ENCODE measurements at regions not wholly inside any gene's neighbourhood (a gene's known extent, or its start where the extent isn't known, plus 50 kb on each side); places are given as distances from the start of the nearest gene placed in this dataset.

DNA sequence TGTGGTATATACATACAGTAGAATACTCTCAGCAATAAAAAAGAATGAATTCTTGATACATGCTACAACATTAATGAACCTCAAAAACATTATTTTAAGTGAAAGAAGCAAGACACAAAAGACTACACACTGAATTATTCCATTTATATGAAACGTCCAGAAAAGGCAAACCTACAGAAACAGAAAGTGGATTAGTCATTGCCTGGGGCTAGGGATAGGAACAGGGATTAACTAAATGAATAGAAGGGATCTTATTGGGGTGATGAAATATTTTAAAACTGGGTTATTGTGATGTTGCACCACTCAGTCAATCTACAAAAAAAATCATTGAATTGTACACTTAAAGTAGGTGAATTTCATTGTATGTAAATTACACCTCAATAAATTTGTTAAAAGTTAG is 326.7 kb downstream of the PIK3R1 start:
- Histone ChIP-seq H3K4me2 (ENCODE audit: low read length) (no peak overlapping the region), H4K20me1 (ENCODE audit: insufficient read depth, low read length) (no peaks in the 10 kb centered on the region; the same call in 1 of the 2 replicates), H2AFZ (ENCODE audit: low read length) (no peak overlapping the region), H3K4me1 (ENCODE audit: insufficient read depth, low read length, severe bottlenecking) (no peaks in the 10 kb centered on the region), H3K9me3 (ENCODE audit: low read length) (no peaks in the 10 kb centered on the region), H3K9ac (ENCODE audit: low read length) (no peak overlapping the region), H3K36me3 (ENCODE audit: insufficient read depth, low read length) (no peaks in the 10 kb centered on the region), H3K27ac (ENCODE audit: low read depth, low read length, poor library complexity, severe bottlenecking) (no peak overlapping the region), H3K27me3 (ENCODE audit: insufficient read depth, low read length) (no peaks in the 10 kb centered on the region), H3K9me2 (ENCODE audit: low read depth, low read length) (no peaks in the 10 kb centered on the region), H3F3A (ENCODE audit: insufficient read depth, low read length) (no peaks in the 10 kb centered on the region), H3K79me2 (ENCODE audit: insufficient read depth, low read length) (no peaks in the 10 kb centered on the region), H3K4me3 (ENCODE audit: low read depth, low read length, poor library complexity, severe bottlenecking) (no peak overlapping the region)
- TF ChIP-seq, protein P1, sequence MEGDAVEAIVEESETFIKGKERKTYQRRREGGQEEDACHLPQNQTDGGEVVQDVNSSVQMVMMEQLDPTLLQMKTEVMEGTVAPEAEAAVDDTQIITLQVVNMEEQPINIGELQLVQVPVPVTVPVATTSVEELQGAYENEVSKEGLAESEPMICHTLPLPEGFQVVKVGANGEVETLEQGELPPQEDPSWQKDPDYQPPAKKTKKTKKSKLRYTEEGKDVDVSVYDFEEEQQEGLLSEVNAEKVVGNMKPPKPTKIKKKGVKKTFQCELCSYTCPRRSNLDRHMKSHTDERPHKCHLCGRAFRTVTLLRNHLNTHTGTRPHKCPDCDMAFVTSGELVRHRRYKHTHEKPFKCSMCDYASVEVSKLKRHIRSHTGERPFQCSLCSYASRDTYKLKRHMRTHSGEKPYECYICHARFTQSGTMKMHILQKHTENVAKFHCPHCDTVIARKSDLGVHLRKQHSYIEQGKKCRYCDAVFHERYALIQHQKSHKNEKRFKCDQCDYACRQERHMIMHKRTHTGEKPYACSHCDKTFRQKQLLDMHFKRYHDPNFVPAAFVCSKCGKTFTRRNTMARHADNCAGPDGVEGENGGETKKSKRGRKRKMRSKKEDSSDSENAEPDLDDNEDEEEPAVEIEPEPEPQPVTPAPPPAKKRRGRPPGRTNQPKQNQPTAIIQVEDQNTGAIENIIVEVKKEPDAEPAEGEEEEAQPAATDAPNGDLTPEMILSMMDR (IDR thresholded peaks at IDR 0.05; ENCODE audit: low read length) = no peak
- TF ChIP-seq EZH2 (IDR thresholded peaks at IDR 0.05; ENCODE audit: borderline replicate concordance, low read length) = no peak

DNA sequence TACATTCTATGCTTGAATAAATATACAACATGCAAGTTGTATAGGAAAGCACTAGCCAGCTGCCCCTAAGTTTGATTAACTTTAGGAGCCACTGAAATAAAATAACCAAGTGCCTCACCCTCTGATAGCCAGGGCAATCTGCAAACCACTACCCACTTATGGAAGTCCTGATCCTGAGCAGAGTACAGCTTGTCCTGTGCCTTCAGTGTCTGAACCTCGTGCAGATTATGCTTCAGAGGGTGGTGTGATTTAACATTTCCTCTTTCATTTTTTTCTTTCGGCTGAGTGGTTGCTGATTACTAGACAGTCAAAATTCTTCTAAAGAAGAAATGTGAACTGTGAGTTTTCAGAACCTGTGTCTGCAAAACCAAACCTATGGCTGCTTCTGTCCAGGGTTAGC is 327.7 kb downstream of the PIK3R1 start:
- Histone ChIP-seq H3K27ac (ENCODE audit: low read depth, low read length, poor library complexity, severe bottlenecking) (no peak overlapping the region), H3K4me2 (ENCODE audit: low read length) (no peak overlapping the region), H3K4me1 (ENCODE audit: insufficient read depth, low read length, severe bottlenecking) (no peaks in the 10 kb centered on the region)

DNA sequence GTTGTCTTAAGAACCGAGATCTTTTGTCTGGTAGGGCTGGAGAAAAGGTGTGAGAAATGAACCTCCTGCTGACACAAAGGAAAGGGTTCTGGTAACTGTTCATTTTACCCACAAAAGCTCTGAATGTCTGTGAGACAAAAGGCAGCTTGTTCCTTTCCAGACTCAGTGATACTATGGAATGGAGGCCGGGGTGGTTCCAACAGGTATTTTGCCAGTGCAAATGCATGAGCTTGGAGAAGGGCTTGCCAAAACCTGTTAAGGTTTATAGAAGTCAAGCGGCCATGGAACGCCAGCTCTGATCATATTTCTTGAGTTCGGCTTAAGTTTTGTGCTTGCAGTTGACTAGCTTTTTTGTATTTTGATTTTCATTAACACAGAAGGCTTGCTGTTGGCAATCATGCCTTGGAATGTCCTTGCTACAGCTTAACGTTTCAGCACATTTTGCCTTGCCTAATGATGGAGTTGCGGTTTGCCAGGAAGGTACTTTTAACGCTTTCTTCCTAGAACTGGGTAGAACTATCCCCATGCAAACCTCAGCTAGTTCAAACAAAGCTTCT is 328.6 kb downstream of the PIK3R1 start:
- Histone ChIP-seq H4K20me1 (ENCODE audit: insufficient read depth, low read length) (no peaks in the 10 kb centered on the region), H3K36me3 (ENCODE audit: insufficient read depth, low read length) (no peaks in the 10 kb centered on the region), H3F3A (ENCODE audit: insufficient read depth, low read length) (no peaks in the 10 kb centered on the region), H2AFZ (ENCODE audit: low read length) (no peak overlapping the region), H3K27ac (ENCODE audit: low read depth, low read length, poor library complexity, severe bottlenecking) (no peak overlapping the region), H3K9me2 (ENCODE audit: low read depth, low read length) (no peaks in the 10 kb centered on the region), H3K4me1 (ENCODE audit: insufficient read depth, low read length, severe bottlenecking) (no peaks in the 10 kb centered on the region), H3K4me3 (ENCODE audit: low read depth, low read length, poor library complexity, severe bottlenecking) (no peak overlapping the region), H3K9me3 (ENCODE audit: low read length) (no peaks in the 10 kb centered on the region), H3K27me3 (ENCODE audit: insufficient read depth, low read length) (no peaks in the 10 kb centered on the region), H3K9ac (ENCODE audit: low read length) (no peak overlapping the region), H3K79me2 (ENCODE audit: insufficient read depth, low read length) (no peaks in the 10 kb centered on the region), H3K4me2 (ENCODE audit: low read length) (no peak overlapping the region)
- TF ChIP-seq, protein P1 (IDR thresholded peaks at IDR 0.05; ENCODE audit: low read length) = no peak
- TF ChIP-seq EZH2 (IDR thresholded peaks at IDR 0.05; ENCODE audit: borderline replicate concordance, low read length) = no peak

More for the DNA sequence above, 327.7 kb downstream of the PIK3R1 start:
- Histone ChIP-seq H3K36me3 (ENCODE audit: insufficient read depth, low read length) (no peaks in the 10 kb centered on the region), H3K9me2 (ENCODE audit: low read depth, low read length) (no peaks in the 10 kb centered on the region), H3K4me3 (ENCODE audit: low read depth, low read length, poor library complexity, severe bottlenecking) (no peak overlapping the region), H2AFZ (ENCODE audit: low read length) (no peak overlapping the region), H3K9ac (ENCODE audit: low read length) (no peak overlapping the region), H3K9me3 (ENCODE audit: low read length) (no peaks in the 10 kb centered on the region), H3K27me3 (ENCODE audit: insufficient read depth, low read length) (no peaks in the 10 kb centered on the region), H4K20me1 (ENCODE audit: insufficient read depth, low read length) (no peaks in the 10 kb centered on the region), H3F3A (ENCODE audit: insufficient read depth, low read length) (no peaks in the 10 kb centered on the region), H3K79me2 (ENCODE audit: insufficient read depth, low read length) (no peaks in the 10 kb centered on the region)
- no peak for TF ChIP-seq EZH2 (IDR thresholded peaks at IDR 0.05; ENCODE audit: borderline replicate concordance, low read length)
- TF ChIP-seq, protein P1 (IDR thresholded peaks at IDR 0.05; ENCODE audit: low read length) = no peak
